ENCODE measurements at regions not wholly inside any gene's neighbourhood (a gene's known extent, or its start where the extent isn't known, plus 50 kb on each side); places are given as distances from the start of the nearest gene placed in this dataset.

DNA sequence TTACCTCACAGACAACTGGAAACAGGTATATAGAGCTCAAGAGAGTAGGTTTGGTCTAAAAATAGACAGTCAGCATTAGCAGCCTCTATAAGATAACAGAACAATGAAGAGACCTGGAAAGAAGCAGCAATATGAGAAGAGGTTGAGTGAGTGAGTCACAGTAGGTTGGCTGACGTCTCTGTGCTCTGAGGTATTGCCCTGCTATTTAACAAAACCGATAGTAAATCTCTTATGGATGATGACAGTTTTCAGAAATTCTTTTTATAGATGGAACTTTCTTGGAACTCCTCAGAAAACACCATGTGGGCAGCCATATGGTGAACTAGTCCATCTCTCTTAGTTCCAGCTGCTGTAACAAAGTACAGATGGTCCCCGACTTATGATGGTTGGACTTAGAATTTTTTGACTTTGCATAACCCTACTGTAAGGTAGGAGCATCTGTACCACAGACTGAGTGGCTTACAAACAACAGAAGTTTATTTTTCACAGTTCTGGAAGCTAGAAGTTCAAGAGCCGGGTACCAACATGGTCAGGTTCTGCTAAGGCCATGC lies 123.5 kb downstream of the MBD2 start:
- no peaks in the 10 kb centered on the region for H3K27me3 ChIP-seq (replicated peaks; ENCODE audit: insufficient read depth)
- H3K27ac ChIP-seq = no peak overlapping the region
- H3K4me1 ChIP-seq (replicated peaks) = no peaks in the 10 kb centered on the region
- no peak overlapping the region for H3K4me3 ChIP-seq
- DNase-seq (ENCODE audit: low spot score) = no peak
- H3K36me3 ChIP-seq = no peaks in the 10 kb centered on the region
- no peaks in the 10 kb centered on the region for H3K9me3 ChIP-seq
- TF ChIP-seq POLR2AphosphoS5 (IDR thresholded peaks at IDR 0.05) (no peak), POLR2A (IDR thresholded peaks at IDR 0.05) (no peak)
- TF ChIP-seq, protein P1, sequence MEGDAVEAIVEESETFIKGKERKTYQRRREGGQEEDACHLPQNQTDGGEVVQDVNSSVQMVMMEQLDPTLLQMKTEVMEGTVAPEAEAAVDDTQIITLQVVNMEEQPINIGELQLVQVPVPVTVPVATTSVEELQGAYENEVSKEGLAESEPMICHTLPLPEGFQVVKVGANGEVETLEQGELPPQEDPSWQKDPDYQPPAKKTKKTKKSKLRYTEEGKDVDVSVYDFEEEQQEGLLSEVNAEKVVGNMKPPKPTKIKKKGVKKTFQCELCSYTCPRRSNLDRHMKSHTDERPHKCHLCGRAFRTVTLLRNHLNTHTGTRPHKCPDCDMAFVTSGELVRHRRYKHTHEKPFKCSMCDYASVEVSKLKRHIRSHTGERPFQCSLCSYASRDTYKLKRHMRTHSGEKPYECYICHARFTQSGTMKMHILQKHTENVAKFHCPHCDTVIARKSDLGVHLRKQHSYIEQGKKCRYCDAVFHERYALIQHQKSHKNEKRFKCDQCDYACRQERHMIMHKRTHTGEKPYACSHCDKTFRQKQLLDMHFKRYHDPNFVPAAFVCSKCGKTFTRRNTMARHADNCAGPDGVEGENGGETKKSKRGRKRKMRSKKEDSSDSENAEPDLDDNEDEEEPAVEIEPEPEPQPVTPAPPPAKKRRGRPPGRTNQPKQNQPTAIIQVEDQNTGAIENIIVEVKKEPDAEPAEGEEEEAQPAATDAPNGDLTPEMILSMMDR (IDR thresholded peaks at IDR 0.05) = no peak
- WGBS = 74% methylated on average over 4 of the region's 4 CpGs
- intact Hi-C loops (cut with DNase I) = no loop called here

DNA sequence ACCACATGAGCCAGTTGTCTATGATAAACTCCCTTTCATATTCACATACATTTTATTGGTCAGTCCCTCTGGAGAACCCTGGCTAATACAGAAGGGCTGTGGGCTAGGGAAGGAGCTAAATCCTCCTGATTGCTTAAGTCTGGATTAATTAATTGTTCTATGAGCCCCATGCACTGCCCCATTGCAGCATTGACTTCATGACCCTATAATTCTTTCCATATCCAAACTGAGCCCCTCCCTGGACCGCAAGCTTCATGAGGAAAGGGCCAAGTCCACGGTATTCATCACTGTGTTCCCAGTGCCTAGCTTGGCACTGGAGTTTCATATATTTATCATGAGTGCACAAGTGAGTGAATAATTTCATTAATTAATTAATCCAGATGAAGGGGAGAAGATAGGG lies 124.0 kb downstream of the MBD2 start:
- H3K4me1 ChIP-seq (replicated peaks) = no peaks in the 10 kb centered on the region
- H3K27ac ChIP-seq = no peak overlapping the region
- H3K27me3 ChIP-seq (replicated peaks; ENCODE audit: insufficient read depth) = no peaks in the 10 kb centered on the region
- H3K4me3 ChIP-seq = no peak overlapping the region
- 92% methylated on average over 2 of the region's 2 CpGs for WGBS
- H3K36me3 ChIP-seq = no peaks in the 10 kb centered on the region
- DNase-seq (ENCODE audit: low spot score) = no peak
- H3K9me3 ChIP-seq = no peaks in the 10 kb centered on the region
- intact Hi-C loops (cut with DNase I) = no loop called here
- TF ChIP-seq POLR2A (IDR thresholded peaks at IDR 0.05) = no peak
- TF ChIP-seq, protein P1 (IDR thresholded peaks at IDR 0.05) = no peak
- TF ChIP-seq POLR2AphosphoS5 (IDR thresholded peaks at IDR 0.05) = no peak

DNA sequence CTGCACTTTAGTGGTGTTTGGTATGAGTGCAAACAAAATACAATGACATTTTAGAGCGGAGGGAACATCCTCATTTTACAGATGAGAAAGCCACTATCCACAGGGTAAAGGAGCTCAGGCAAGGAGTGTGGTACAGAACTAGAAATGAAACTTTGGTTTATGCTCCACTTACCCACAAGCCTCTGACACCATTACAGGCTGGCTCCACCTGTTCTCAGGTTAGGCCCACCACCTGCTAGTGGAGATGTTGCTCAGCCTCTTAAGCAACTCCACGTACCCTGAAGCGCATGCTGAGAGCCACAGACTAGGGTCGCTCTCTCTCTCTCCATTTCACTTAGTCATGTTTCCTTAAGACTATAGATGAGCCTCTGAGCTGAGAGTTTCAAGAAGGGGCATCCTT lies 130.0 kb downstream of the MBD2 start:
- Histone ChIP-seq H3K27ac (no peak overlapping the region), H3K4me3 (no peak overlapping the region), H3K27me3 (replicated peaks; ENCODE audit: insufficient read depth) (no peaks in the 10 kb centered on the region), H3K4me1 (replicated peaks) (no peaks in the 10 kb centered on the region), H3K36me3 (no peaks in the 10 kb centered on the region), H3K9me3 (no peaks in the 10 kb centered on the region)
- 83% methylated on average over 4 of the region's 4 CpGs for WGBS
- TF ChIP-seq POLR2AphosphoS5 (IDR thresholded peaks at IDR 0.05) = no peak
- no peak for TF ChIP-seq POLR2A (IDR thresholded peaks at IDR 0.05)
- TF ChIP-seq, protein P1 (IDR thresholded peaks at IDR 0.05) = no peak
- no peak for DNase-seq (ENCODE audit: low spot score)
- intact Hi-C loops (cut with DNase I) = no loop called here

DNA sequence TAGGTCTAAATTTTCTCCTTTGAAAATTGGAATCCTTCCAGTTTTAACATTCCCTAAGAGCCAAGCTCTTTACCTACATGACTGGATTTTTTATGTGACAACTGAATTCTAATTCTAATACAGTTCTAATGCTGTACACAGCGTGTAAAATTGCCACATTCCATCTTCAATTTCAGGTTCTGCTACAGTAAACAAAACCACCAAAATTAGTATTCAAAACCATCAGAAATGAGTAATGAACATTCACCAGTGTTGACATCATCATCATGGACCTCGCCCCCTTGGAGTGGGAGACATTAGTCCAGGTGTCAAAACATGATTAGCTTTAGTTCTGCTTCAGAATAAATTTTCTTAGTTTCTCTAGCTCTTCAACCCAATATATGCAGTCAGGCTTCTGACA lies 133.6 kb downstream of the MBD2 start:
- Histone ChIP-seq H3K27me3 (replicated peaks; ENCODE audit: insufficient read depth) (no peaks in the 10 kb centered on the region), H3K4me3 (no peak overlapping the region), H3K36me3 (no peaks in the 10 kb centered on the region), H3K27ac (no peak overlapping the region), H3K4me1 (replicated peaks) (no peaks in the 10 kb centered on the region), H3K9me3 (no peaks in the 10 kb centered on the region)
- TF ChIP-seq POLR2A (IDR thresholded peaks at IDR 0.05) = no peak
- TF ChIP-seq, protein P1 (IDR thresholded peaks at IDR 0.05) = no peak
- no peak for TF ChIP-seq POLR2AphosphoS5 (IDR thresholded peaks at IDR 0.05)
- intact Hi-C loops (cut with DNase I) = no loop called here
- 68% methylated on average over 2 of the region's 2 CpGs for WGBS
- no peak for DNase-seq (ENCODE audit: low spot score)

DNA sequence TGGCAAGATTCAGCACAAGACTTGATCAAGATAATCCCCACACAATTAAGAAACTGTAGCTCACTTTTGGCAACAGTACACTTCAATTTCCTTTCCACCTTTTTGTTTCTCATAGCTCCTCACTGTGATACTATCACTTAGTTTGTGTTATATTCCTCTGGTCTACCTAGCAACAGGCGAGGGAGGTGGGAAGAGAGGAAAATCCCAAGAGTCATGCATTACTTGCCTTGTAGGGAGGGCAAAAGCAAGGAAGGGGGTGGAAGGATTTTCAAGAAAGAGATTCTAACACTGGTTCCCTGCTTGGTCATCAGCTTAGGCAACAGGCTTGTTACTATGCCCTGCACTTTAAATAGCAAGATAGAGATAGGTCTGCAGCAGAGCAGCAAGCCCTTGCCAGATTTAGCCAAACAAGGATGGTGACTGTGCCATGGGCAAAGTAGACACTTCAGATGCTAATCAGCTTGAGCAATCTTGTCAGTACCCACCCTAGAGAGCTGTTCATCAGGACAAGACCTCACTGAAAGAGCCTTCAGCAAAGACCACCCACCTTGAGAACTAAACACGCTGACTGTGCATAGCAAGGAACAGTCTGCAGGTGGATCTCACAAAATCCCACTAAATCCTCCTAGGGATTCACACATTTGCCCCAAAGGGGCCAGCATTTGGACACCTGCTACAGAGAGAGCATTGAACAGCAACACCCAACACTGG lies 134.6 kb downstream of the MBD2 start:
- TF ChIP-seq POLR2AphosphoS5 (IDR thresholded peaks at IDR 0.05) (no peak), POLR2A (IDR thresholded peaks at IDR 0.05) (no peak)
- TF ChIP-seq, protein P1 (IDR thresholded peaks at IDR 0.05) = no peak
- WGBS = 66% methylated on average over 2 of the region's 2 CpGs
- no peak overlapping the region for H3K4me3 ChIP-seq
- H3K36me3 ChIP-seq = no peaks in the 10 kb centered on the region
- no peaks in the 10 kb centered on the region for H3K27me3 ChIP-seq (replicated peaks; ENCODE audit: insufficient read depth)
- intact Hi-C loops (cut with DNase I) = no loop called here
- no peaks in the 10 kb centered on the region for H3K9me3 ChIP-seq
- no peaks in the 10 kb centered on the region for H3K4me1 ChIP-seq (replicated peaks)
- H3K27ac ChIP-seq = no peak overlapping the region
- DNase-seq (ENCODE audit: low spot score) = no peak

Data from prostate gland (tissue), 2 donors.